ENCODE measurements at regions not wholly inside any gene's neighbourhood (a gene's known extent, or its start where the extent isn't known, plus 50 kb on each side); places are given as distances from the start of the nearest gene placed in this dataset.

GRCh38 chr10:53624722-53625121, 852.1 kb upstream of the MBL2 start:
- no peaks in the 10 kb centered on the region for H3K36me3 ChIP-seq
- H3K27ac ChIP-seq: no peak overlapping the region
- H3K27me3 ChIP-seq: no peaks in the 10 kb centered on the region
- H3K4me1 ChIP-seq: no peaks in the 10 kb centered on the region
- H3K9me3 ChIP-seq: no peaks in the 10 kb centered on the region
- intact Hi-C loops (cut with DNase I; ENCODE audit: low total_unique reads): no loop called here
- DNase-seq: no peak
- H3K4me3 ChIP-seq: no peak overlapping the region
- TF ChIP-seq POLR2A (IDR thresholded peaks at IDR 0.05): no peak

- no peak for DNase-seq
- intact Hi-C loops (cut with DNase I; ENCODE audit: low total_unique reads): no loop called here
- H3K9me3 ChIP-seq: no peaks in the 10 kb centered on the region
- H3K36me3 ChIP-seq: no peaks in the 10 kb centered on the region
- no peak overlapping the region for H3K4me3 ChIP-seq
- no peaks in the 10 kb centered on the region for H3K27me3 ChIP-seq
- H3K4me1 ChIP-seq: no peaks in the 10 kb centered on the region
- TF ChIP-seq POLR2A (IDR thresholded peaks at IDR 0.05) (no peak), CTCF (IDR thresholded peaks at IDR 0.05) (no peak)
- H3K27ac ChIP-seq: no peak overlapping the region
Observed at GRCh38 chr10:53622201-53622600, 849.6 kb upstream of the MBL2 start.

- H3K4me3 ChIP-seq: no peak overlapping the region
- DNase-seq: no peak
- intact Hi-C loops (cut with DNase I; ENCODE audit: low total_unique reads): no loop called here
- no peaks in the 10 kb centered on the region for H3K4me1 ChIP-seq
- H3K9me3 ChIP-seq: no peaks in the 10 kb centered on the region
- no peak overlapping the region for H3K27ac ChIP-seq
- H3K36me3 ChIP-seq: no peaks in the 10 kb centered on the region
- no peak for TF ChIP-seq POLR2A (IDR thresholded peaks at IDR 0.05)
- no peak for TF ChIP-seq CTCF (IDR thresholded peaks at IDR 0.05)
- H3K27me3 ChIP-seq: no peaks in the 10 kb centered on the region
Observed at GRCh38 chr10:53619671-53620070, 847.1 kb upstream of the MBL2 start.

- no peaks in the 10 kb centered on the region for H3K4me1 ChIP-seq
- DNase-seq: no peak
- no peaks in the 10 kb centered on the region for H3K27me3 ChIP-seq
- H3K27ac ChIP-seq: no peak overlapping the region
- intact Hi-C loops (cut with DNase I; ENCODE audit: low total_unique reads): no loop called here
- no peak overlapping the region for H3K4me3 ChIP-seq
- no peaks in the 10 kb centered on the region for H3K9me3 ChIP-seq
- no peak for TF ChIP-seq CTCF (IDR thresholded peaks at IDR 0.05)
- H3K36me3 ChIP-seq: no peaks in the 10 kb centered on the region
Observed at GRCh38 chr10:53607691-53608090, 835.1 kb upstream of the MBL2 start.

- TF ChIP-seq POLR2A (IDR thresholded peaks at IDR 0.05): no peak
- TF ChIP-seq CTCF (IDR thresholded peaks at IDR 0.05): no peak
- no peak for DNase-seq
- no peak overlapping the region for H3K4me3 ChIP-seq
- no peaks in the 10 kb centered on the region for H3K4me1 ChIP-seq
- intact Hi-C loops (cut with DNase I; ENCODE audit: low total_unique reads): no loop called here
- no peak overlapping the region for H3K27ac ChIP-seq
- H3K27me3 ChIP-seq: no peaks in the 10 kb centered on the region
- H3K36me3 ChIP-seq: no peaks in the 10 kb centered on the region
- no peaks in the 10 kb centered on the region for H3K9me3 ChIP-seq
Observed at GRCh38 chr10:53606981-53607380, 834.4 kb upstream of the MBL2 start.

- intact Hi-C loops (cut with DNase I; ENCODE audit: low total_unique reads): no loop called here
- no peaks in the 10 kb centered on the region for H3K9me3 ChIP-seq
- TF ChIP-seq CTCF (IDR thresholded peaks at IDR 0.05) (peak; percentile 34 to 57 (median 43)), POLR2A (IDR thresholded peaks at IDR 0.05) (no peak)
- no peaks in the 10 kb centered on the region for H3K4me1 ChIP-seq
- H3K36me3 ChIP-seq: no peaks in the 10 kb centered on the region
- no peak overlapping the region for H3K27ac ChIP-seq
- H3K27me3 ChIP-seq: no peaks in the 10 kb centered on the region
- no peak overlapping the region for H3K4me3 ChIP-seq
- no peak for DNase-seq
Observed at GRCh38 chr10:53601260-53601875, 828.8 kb upstream of the MBL2 start.
